SU-DHL-6 (cell line): ENCODE measurements at regions not wholly inside any gene's neighbourhood (a gene's known extent, or its start where the extent isn't known, plus 50 kb on each side); places are given as distances from the start of the nearest gene placed in this dataset.

Experiments
- H2AFZ ChIP-seq: fragments of 200-600 bp; sonication (generic); 2 replicates; pipeline ENCODE4 v1.6.1; 2014; ENCODE audit warnings: low read depth, mild to moderate bottlenecking, moderate library complexity, mixed read lengths, antibody characterized with exemption, low read length; ENCODE audit not compliant: severe bottlenecking
- H3F3A ChIP-seq: fragments of 200-600 bp; shearing (Covaris generic); 2 replicates; pipeline ENCODE4 v1.6.0; 2016; ENCODE audit warnings: antibody characterized with exemption, mild to moderate bottlenecking; ENCODE audit not compliant: insufficient read depth
- H3K27ac ChIP-seq: fragments of 200-600 bp; sonication (generic); 2 replicates; pipeline ENCODE4 v1.5.1; 2016; ENCODE audit warnings: low read depth, mild to moderate bottlenecking, low read length, moderate library complexity, mixed read lengths
- H3K27me3 ChIP-seq: fragments of 200-600 bp; sonication (generic), shearing (Covaris generic); 2 replicates; pipeline ENCODE4 v1.6.0; 2014; ENCODE audit warnings: mild to moderate bottlenecking, low read length
- H3K36me3 ChIP-seq: fragments of 200-600 bp; sonication (generic); 2 replicates; pipeline ENCODE4 v1.6.1; 2014; ENCODE audit warnings: mild to moderate bottlenecking, low read length, mixed read lengths
- H3K4me2 ChIP-seq: fragments of 300-600, 200-600 bp; shearing (Covaris generic), sonication (generic); 2 replicates; pipeline ENCODE4 v1.6.0; 2014; ENCODE audit warnings: low read length, low read depth, mild to moderate bottlenecking; ENCODE audit not compliant: poor library complexity, severe bottlenecking
- H3K4me3 ChIP-seq: fragments of 200-600 bp; sonication (generic); 2 replicates; pipeline ENCODE4 v1.5.1; 2014; ENCODE audit warnings: antibody characterized with exemption, low read length, mild to moderate bottlenecking, mixed read lengths; ENCODE audit not compliant: insufficient read depth, poor library complexity, severe bottlenecking
- H3K79me2 ChIP-seq: fragments of 200-600 bp; sonication (generic); 2 replicates; pipeline ENCODE4 v1.6.1; 2014; ENCODE audit warnings: mild to moderate bottlenecking, low read length, moderate library complexity; ENCODE audit not compliant: insufficient read depth
- H3K9ac ChIP-seq: fragments of 200-600 bp; sonication (generic); 2 replicates; pipeline ENCODE4 v1.7.0; 2014; ENCODE audit warnings: mild to moderate bottlenecking, low read length
- H3K9me2 ChIP-seq: fragments of 200-600 bp; sonication (generic); replicated peaks from 2 replicates; pipeline ENCODE4 v1.6.1; 2014; ENCODE audit warnings: low read length; ENCODE audit not compliant: insufficient read depth
- H3K9me3 ChIP-seq: fragments of 200-600 bp; sonication (generic); 2 replicates; pipeline ENCODE4 v1.6.1; 2014; ENCODE audit warnings: low read length, mixed read lengths; ENCODE audit not compliant: insufficient read depth
- H4K20me1 ChIP-seq: fragments of 200-600 bp; sonication (generic); 2 replicates; pipeline ENCODE4 v1.6.1; 2014; ENCODE audit warnings: low read depth, mild to moderate bottlenecking, antibody characterized with exemption, low read length, moderate library complexity, mixed read lengths
- CTCF ChIP-seq: fragments of 200-600 bp; sonication (generic); IDR thresholded peaks from one replicate; pipeline ENCODE4 v1.5.1; 2017; ENCODE audit warnings: antibody characterized with exemption, mild to moderate bottlenecking, low read length, moderate library complexity; ENCODE audit not compliant: insufficient read depth, poor library complexity, severe bottlenecking
- EZH2phosphoT487 ChIP-seq: fragments of 200-600 bp; sonication (generic), shearing (Covaris generic); conservative IDR thresholded peaks from 2 replicates; pipeline ENCODE4 v1.6.1; 2018; ENCODE audit warnings: mild to moderate bottlenecking, antibody characterized with exemption, low read length, moderate library complexity, mixed read lengths

DNA sequence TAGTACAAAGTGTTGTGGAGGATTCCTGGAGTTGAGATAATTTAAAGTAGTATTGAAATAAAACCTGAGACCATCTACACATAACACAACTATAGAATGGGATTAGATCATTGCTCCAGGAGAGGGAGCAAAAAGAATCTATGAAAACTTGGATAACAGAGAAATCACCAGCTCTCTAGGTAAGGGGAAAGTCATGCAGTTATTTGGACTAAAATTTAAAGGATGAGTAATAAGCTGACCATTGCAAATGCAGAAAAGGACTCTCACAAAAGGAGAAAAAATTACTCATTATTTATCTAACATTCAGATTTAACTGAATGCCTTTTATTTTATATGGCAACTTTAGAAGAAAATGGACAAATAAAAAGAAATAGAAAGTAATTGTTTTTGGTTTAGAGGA is 1399.8 kb upstream of the ACVR2A start:
- Histone ChIP-seq H4K20me1 (no peaks in the 10 kb centered on the region), H3K9ac (no peak overlapping the region), H3K27ac (no peak overlapping the region), H3K4me3 (no peak overlapping the region), H2AFZ (no peak overlapping the region), H3K27me3 (no peaks in the 10 kb centered on the region), H3K9me3 (no peaks in the 10 kb centered on the region), H3F3A (no peaks in the 10 kb centered on the region), H3K4me2 (no peak overlapping the region), H3K79me2 (no peaks in the 10 kb centered on the region), H3K36me3 (no peaks in the 10 kb centered on the region), H3K9me2 (no peaks in the 10 kb centered on the region)
- no peak for TF ChIP-seq CTCF
- TF ChIP-seq EZH2phosphoT487 = no peak

GRCh38 chr2:146444085-146444484 is 1400.7 kb upstream of the ACVR2A start:
- no peaks in the 10 kb centered on the region for H3K36me3 ChIP-seq
- no peak overlapping the region for H3K4me2 ChIP-seq
- no peaks in the 10 kb centered on the region for H4K20me1 ChIP-seq
- H3K9me3 ChIP-seq = no peaks in the 10 kb centered on the region
- TF ChIP-seq EZH2phosphoT487 (no peak), CTCF (no peak)
- H3K4me3 ChIP-seq = no peak overlapping the region
- no peaks in the 10 kb centered on the region for H3K79me2 ChIP-seq
- H3K9ac ChIP-seq = no peak overlapping the region
- H3K9me2 ChIP-seq = no peaks in the 10 kb centered on the region
- no peak overlapping the region for H2AFZ ChIP-seq
- H3F3A ChIP-seq = no peaks in the 10 kb centered on the region
- H3K27me3 ChIP-seq = no peaks in the 10 kb centered on the region
- H3K27ac ChIP-seq = no peak overlapping the region

DNA sequence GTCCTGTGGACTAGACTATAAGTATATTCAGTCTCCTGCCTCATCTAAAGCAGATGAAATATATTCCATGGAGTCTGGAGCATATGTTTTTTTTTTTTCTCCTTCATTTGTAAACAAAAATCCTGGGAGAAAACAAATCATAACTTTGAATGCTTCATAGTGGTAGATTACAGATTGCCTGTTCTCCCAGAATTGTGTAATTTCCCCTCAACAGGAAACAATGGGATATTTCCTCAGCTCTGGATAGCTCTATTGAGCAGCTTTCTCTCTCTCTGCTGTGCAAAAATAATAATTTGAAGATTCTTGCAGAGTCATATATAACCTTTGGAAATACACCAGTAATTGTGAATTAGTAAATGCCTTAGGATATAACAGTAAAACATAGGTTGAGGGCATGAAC is 1406.6 kb upstream of the ACVR2A start:
- no peaks in the 10 kb centered on the region for H3F3A ChIP-seq
- H3K9me3 ChIP-seq = no peaks in the 10 kb centered on the region
- no peaks in the 10 kb centered on the region for H3K9me2 ChIP-seq
- H3K9ac ChIP-seq = no peak overlapping the region
- no peak overlapping the region for H3K27ac ChIP-seq
- no peak overlapping the region for H3K4me2 ChIP-seq
- H3K27me3 ChIP-seq = no peaks in the 10 kb centered on the region
- no peaks in the 10 kb centered on the region for H3K36me3 ChIP-seq
- no peaks in the 10 kb centered on the region for H4K20me1 ChIP-seq
- TF ChIP-seq CTCF (no peak), EZH2phosphoT487 (no peak)
- no peaks in the 10 kb centered on the region for H3K79me2 ChIP-seq
- no peak overlapping the region for H2AFZ ChIP-seq
- no peak overlapping the region for H3K4me3 ChIP-seq

DNA sequence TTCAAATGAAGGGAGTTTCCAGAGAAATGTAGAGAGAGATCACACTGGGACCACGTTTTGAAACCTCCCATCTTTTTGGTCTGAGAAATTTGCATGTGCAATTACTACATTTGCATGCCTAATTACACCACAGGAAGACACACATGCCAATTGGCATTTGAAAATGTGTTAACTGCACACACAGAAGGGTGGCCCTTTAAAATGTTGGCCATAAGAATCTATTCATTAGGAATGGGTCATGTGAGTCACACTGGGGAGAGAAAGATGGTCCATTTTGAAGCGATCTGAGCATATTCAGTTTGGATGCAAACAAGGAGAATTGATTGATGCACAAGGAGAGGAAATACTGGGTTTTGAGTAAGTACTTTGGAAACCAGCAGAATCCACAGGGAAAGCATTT is 1407.1 kb upstream of the ACVR2A start:
- Histone ChIP-seq H3F3A (no peaks in the 10 kb centered on the region), H3K9me3 (no peaks in the 10 kb centered on the region), H2AFZ (no peak overlapping the region), H3K79me2 (no peaks in the 10 kb centered on the region), H4K20me1 (no peaks in the 10 kb centered on the region), H3K9ac (no peak overlapping the region), H3K4me3 (no peak overlapping the region), H3K36me3 (no peaks in the 10 kb centered on the region), H3K9me2 (no peaks in the 10 kb centered on the region), H3K27me3 (no peaks in the 10 kb centered on the region), H3K4me2 (no peak overlapping the region), H3K27ac (no peak overlapping the region)
- TF ChIP-seq CTCF (no peak), EZH2phosphoT487 (no peak)
